GM18517 (cell line): ENCODE measurements at regions not wholly inside any gene's neighbourhood (a gene's known extent, or its start where the extent isn't known, plus 50 kb on each side); places are given as distances from the start of the nearest gene placed in this dataset.

ENCODE experiments used
- ATAC-seq: cut with Tn5 transposase; IDR thresholded peaks from one replicate; pipeline ENCODE4 v1.9.1; 2021; ENCODE audit warnings: mild to moderate bottlenecking, moderate library complexity; ENCODE audit not compliant: unreplicated experiment

DNA sequence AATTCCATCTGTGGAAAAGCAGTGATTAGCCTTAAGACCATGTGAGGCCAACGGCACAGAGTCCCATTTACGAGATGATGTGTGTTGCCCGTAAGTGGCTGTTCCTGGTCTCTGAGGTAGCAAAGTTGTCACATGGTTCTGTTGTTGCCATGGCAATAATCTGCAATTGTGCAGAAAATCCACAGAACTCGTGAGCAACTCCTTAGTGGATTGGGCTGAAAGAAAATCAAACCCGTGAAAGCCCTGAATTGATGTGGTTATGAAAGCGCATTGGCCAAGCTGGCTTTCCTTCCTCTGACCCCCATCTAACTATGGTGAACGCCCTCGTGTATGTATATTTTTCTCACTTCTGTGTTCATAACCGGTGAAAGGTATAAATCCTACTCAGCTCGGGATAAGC, 614.7 kb downstream of the EBF1 start:
- ATAC-seq = no peak

- ATAC-seq = no peak
These were observed 615.6 kb downstream of the EBF1 start for GRCh38 chr5:158484150-158484549.

DNA sequence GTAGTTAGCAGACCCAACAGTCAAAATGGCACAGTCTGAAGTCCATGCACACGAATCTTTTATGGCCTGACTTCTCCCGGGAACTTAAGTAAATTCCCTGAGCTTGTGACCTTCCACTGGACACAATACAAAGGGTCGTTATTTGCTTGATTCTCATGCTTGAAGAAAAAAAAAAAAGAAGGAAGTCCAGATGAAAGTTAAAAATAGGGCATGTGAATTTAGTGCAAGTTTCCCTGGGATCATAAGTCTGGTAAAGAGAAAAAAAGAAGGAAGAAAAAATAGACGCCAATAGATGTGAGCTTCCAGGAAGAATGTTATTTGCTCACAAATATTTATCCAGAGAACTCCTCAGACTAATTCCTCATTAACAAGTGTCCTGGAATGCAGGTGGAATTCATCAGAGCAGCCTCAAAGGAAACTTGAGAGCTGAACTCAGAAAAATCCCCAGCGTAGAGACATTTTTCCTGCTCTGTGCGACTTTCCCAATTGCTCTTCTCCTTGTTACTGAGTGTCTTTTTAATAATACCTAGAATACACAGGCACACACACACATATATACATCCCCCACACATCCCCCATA, 616.3 kb downstream of the EBF1 start:
- no peak for ATAC-seq

GRCh38 chr5:158482125-158482524, 617.6 kb downstream of the EBF1 start:
- no peak for ATAC-seq

- no peak for ATAC-seq
These were observed 619.2 kb upstream of the CLINT1 start for GRCh38 chr5:158478139-158478538.

GRCh38 chr5:158477214-158477613, 618.3 kb upstream of the CLINT1 start:
- ATAC-seq = no peak

GRCh38 chr5:158473016-158473635, 614.2 kb upstream of the CLINT1 start:
- no peak for ATAC-seq

- ATAC-seq = no peak
These were observed 612.6 kb upstream of the CLINT1 start for GRCh38 chr5:158471535-158471924.

DNA sequence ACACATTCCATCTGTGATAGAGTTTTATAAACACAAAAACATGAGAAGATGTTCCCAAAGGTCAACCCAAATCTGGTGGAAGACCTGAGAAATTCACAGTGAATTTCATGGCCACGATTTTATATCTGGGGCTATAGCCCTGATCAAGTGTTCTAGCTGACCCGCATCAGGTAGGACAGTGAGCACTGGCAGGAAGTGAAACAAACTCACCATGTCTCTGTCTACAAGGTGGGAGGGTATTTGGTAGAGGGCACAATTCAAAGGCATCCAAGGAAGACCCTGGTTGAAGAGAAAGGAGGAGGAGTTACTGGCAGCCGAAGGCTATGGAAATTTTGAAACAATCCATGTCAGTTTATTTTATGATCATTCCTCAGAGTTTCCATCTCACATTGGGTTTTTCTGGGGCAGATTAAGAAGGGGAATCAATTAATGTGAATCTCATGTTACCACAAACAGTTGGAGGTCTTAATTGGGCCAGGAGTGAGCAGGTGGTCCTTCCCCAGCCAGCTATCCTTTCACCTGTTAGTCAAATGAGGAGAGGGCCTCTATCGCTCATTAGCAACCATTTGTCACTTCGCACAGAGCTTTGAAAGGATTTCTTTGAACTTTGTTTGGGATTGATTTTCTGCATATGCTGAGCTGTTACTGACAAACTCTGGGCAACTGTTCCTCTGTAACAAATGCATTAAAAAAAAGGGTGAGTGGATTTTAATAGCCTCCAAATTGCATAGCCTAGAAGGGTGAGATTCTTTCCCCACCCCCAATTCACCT, 612.0 kb upstream of the CLINT1 start:
- no peak for ATAC-seq

GRCh38 chr5:158468444-158468843, 609.5 kb upstream of the CLINT1 start:
- no peak for ATAC-seq

GRCh38 chr5:158466191-158466590, 607.2 kb upstream of the CLINT1 start:
- no peak for ATAC-seq

- ATAC-seq = no peak
These were observed 606.4 kb upstream of the CLINT1 start for GRCh38 chr5:158465086-158465972.

- no peak for ATAC-seq
These were observed 605.4 kb upstream of the CLINT1 start for GRCh38 chr5:158464383-158464782.

- no peak for ATAC-seq
These were observed 605.0 kb upstream of the CLINT1 start for GRCh38 chr5:158463938-158464337.

DNA sequence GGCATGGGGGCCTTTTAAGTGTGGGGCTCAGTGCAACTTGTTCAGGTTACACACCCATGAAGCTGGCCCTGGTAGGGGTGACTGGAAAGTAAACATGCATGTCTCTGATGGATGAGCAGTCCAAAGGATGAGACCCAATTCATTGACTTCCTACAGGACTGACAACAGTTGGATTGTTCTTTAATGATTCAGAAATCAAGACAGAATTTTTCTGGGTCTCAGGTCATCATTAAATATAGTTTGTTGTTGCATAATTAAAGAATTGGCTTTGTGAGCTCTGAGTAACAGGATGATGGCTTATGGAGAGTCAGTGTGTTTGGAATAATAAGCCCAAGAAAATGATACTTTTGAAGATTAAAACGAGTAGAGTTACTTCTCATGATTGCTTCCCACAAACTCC, 604.2 kb upstream of the CLINT1 start:
- ATAC-seq = no peak

GRCh38 chr5:158462349-158463114, 603.6 kb upstream of the CLINT1 start:
- ATAC-seq = no peak

GRCh38 chr5:158461240-158461854, 602.4 kb upstream of the CLINT1 start:
- ATAC-seq = no peak

DNA sequence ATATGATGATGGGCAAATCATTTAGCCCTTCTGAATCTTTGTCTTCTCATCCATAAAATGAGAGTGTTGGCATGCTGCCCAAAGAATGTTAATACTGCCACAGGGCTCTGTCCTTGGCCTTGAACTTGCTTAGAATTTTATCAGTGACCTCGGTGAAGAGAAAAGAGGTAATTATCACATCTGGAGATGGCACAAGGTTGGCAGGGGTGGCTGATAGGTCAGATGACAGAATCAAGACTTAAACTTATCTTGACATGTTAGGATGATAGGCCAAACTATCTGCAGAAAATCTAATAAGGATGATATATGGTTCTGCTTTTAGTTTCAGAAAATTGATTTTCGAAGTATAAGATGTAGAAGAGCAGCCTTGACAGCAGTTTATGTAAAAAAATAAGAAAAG, 599.1 kb upstream of the CLINT1 start:
- ATAC-seq = no peak

- ATAC-seq = no peak
These were observed 597.8 kb upstream of the CLINT1 start for GRCh38 chr5:158456756-158457155.

- ATAC-seq = no peak
These were observed 597.3 kb upstream of the CLINT1 start for GRCh38 chr5:158456241-158456640.
